ENCODE measurements at regions not wholly inside any gene's neighbourhood (a gene's known extent, or its start where the extent isn't known, plus 50 kb on each side); places are given as distances from the start of the nearest gene placed in this dataset.
"Not testable (repeated sequence)": the region's sequence is repeated elsewhere in the genome, so short reads cannot be mapped to it uniquely, and the experiment has no call there.

- not testable (repeated sequence) for TF ChIP-seq CTCF, POLR2AphosphoS5 (IDR thresholded peaks at IDR 0.05)
Measured at GRCh38 chr1:145182606-145183413, 59.2 kb downstream of the PPIAL4D start.

Data from stomach (tissue), 4 donors.